ENCODE measurements at regions not wholly inside any gene's neighbourhood (a gene's known extent, or its start where the extent isn't known, plus 50 kb on each side); places are given as distances from the start of the nearest gene placed in this dataset.

DNA sequence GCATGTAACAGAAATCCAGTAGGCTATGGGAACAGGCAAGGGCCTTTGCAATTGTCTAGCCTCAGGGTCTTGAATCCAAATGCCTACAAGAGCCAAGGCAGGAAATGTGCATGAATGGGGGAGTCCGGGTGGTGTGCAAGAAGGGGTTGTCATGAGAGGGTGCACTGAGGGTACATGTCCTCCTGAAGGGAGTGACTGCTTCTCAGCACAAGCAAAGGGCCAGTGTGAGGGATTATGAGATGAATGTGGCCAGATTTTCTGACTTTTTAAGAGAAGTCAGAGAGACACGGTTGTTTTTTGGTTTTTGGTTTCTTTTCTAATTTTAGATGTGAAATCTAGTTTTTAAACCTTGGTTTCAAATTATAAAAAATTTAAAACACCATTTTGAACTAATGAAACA lies 76.5 kb upstream of the LSM6 start:
- ChIA-PET CTCF (no interaction called here), POLR2A (interaction anchor here (1.3 kb wide), 1 partner anchor 8 kb away, joined by 3 read pairs; no protein-coding TSS in a partner anchor)
- DNase-seq (no peak), ATAC-seq (ENCODE audit: low read depth) (no peak)
- Mint-ChIP-seq H3K4me3 (no peak overlapping the region), H3K36me3 (ENCODE audit: low read depth) (no peaks in the 10 kb centered on the region), H3K27me3 (no peaks in the 10 kb centered on the region), H3K4me1 (peaks cover 17% of the 10 kb centered on the region), H3K9me3 (no peaks in the 10 kb centered on the region), H3K27ac (no peak overlapping the region)
- no peak for TF ChIP-seq CTCF (IDR thresholded peaks at IDR 0.05)
- intact Hi-C loops (cut with micrococcal nuclease) = loop anchor here (5.0 to 10.0 kb wide), 2 partner anchors 37 to 816 kb away; no protein-coding TSS in a partner anchor

GRCh38 chr4:146098397-146098796 lies 77.1 kb upstream of the LSM6 start:
- ChIA-PET POLR2A (interaction anchor here (1.3 kb wide), 1 partner anchor 8 kb away, joined by 3 read pairs; no protein-coding TSS in a partner anchor), CTCF (no interaction called here)
- peaks cover 17% of the 10 kb centered on the region for H3K4me1 Mint-ChIP-seq
- H3K36me3 Mint-ChIP-seq (ENCODE audit: low read depth) = no peaks in the 10 kb centered on the region
- no peak for TF ChIP-seq CTCF (IDR thresholded peaks at IDR 0.05)
- H3K9me3 Mint-ChIP-seq = no peaks in the 10 kb centered on the region
- DNase-seq (no peak), ATAC-seq (ENCODE audit: low read depth) (peak; percentile 45)
- no peaks in the 10 kb centered on the region for H3K27me3 Mint-ChIP-seq
- no peak overlapping the region for H3K4me3 Mint-ChIP-seq
- intact Hi-C loops (cut with micrococcal nuclease) = loop anchor here (5.0 to 10.0 kb wide), 2 partner anchors 36 to 816 kb away; no protein-coding TSS in a partner anchor
- H3K27ac Mint-ChIP-seq = no peak overlapping the region

- no peaks in the 10 kb centered on the region for H3K9me3 Mint-ChIP-seq
- no peak overlapping the region for H3K4me3 Mint-ChIP-seq
- H3K27ac Mint-ChIP-seq = no peak overlapping the region
- H3K4me1 Mint-ChIP-seq = peaks cover 17% of the 10 kb centered on the region
- ATAC-seq (ENCODE audit: low read depth) = no peak
- no peaks in the 10 kb centered on the region for H3K36me3 Mint-ChIP-seq (ENCODE audit: low read depth)
- CTCF ChIA-PET = interaction anchor here (1.5 to 1.7 kb wide), 3 partner anchors 15 to 66 kb away, joined by 3 to 14 read pairs (median 4); no protein-coding TSS in a partner anchor
- no peaks in the 10 kb centered on the region for H3K27me3 Mint-ChIP-seq
- intact Hi-C loops (cut with micrococcal nuclease) = loop anchor here (5.0 to 10.0 kb wide), 2 partner anchors 34 to 818 kb away; no protein-coding TSS in a partner anchor
- DNase-seq = no peak
- POLR2A ChIA-PET = no interaction called here
- TF ChIP-seq CTCF (IDR thresholded peaks at IDR 0.05) = no peak
Observed at GRCh38 chr4:146096371-146096770, 79.1 kb upstream of the LSM6 start.

DNA sequence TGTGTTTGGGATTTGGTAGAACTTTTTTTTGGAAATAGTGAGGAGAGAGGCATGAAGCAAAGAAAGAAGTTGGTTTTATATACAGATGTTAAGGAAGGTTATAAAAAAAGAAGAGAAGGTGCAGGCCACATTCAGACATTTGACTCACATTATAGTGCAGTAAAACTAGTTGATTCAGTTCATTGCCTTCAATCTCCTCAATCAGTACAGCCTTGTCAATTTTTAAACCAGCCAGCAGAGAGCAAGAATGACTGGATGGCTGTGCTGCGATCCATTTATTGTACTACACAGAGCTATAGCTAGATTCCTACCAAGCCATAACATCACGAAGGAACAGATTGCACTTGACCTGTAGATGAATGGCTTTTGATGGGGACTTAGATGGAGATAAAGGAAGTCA lies 79.7 kb upstream of the LSM6 start:
- ChIA-PET CTCF (interaction anchor here (0.8 to 1.7 kb wide), 10 partner anchors 8 to 66 kb away, joined by 3 to 14 read pairs (median 4); no protein-coding TSS in a partner anchor), POLR2A (no interaction called here)
- peaks cover 14% of the 10 kb centered on the region for H3K4me1 Mint-ChIP-seq
- H3K27me3 Mint-ChIP-seq = no peaks in the 10 kb centered on the region
- intact Hi-C loops (cut with micrococcal nuclease) = loop anchor here (2.0 to 10.0 kb wide), 4 partner anchors 34 to 819 kb away; no protein-coding TSS in a partner anchor
- H3K36me3 Mint-ChIP-seq (ENCODE audit: low read depth) = no peaks in the 10 kb centered on the region
- no peak overlapping the region for H3K4me3 Mint-ChIP-seq
- H3K27ac Mint-ChIP-seq = no peak overlapping the region
- H3K9me3 Mint-ChIP-seq = no peaks in the 10 kb centered on the region
- TF ChIP-seq CTCF (IDR thresholded peaks at IDR 0.05) = no peak
- ATAC-seq (ENCODE audit: low read depth) = no peak
- no peak for DNase-seq

GRCh38 chr4:146095091-146095690 lies 80.3 kb upstream of the LSM6 start:
- Mint-ChIP-seq H3K27me3 (no peaks in the 10 kb centered on the region), H3K9me3 (no peaks in the 10 kb centered on the region), H3K4me3 (no peak overlapping the region), H3K27ac (no peak overlapping the region), H3K4me1 (peaks cover 14% of the 10 kb centered on the region), H3K36me3 (ENCODE audit: low read depth) (no peaks in the 10 kb centered on the region)
- ATAC-seq (ENCODE audit: low read depth) (no peak), DNase-seq (no peak)
- no peak for TF ChIP-seq CTCF (IDR thresholded peaks at IDR 0.05)
- CTCF ChIA-PET = interaction anchor here (0.8 to 1.7 kb wide), 10 partner anchors 8 to 65 kb away, joined by 3 to 14 read pairs (median 4); no protein-coding TSS in a partner anchor
- POLR2A ChIA-PET = interaction anchor here (0.6 kb wide), 1 partner anchor 106 kb away, joined by 4 read pairs; no protein-coding TSS in a partner anchor
- intact Hi-C loops (cut with micrococcal nuclease) = loop anchor here (2.0 to 10.0 kb wide), 4 partner anchors 33 to 820 kb away; no protein-coding TSS in a partner anchor

All from activated B cell treated with CpG ODN at 0.5 μM for 24 hours (primary cell).